Loucy (cell line): ENCODE measurements at regions not wholly inside any gene's neighbourhood (a gene's known extent, or its start where the extent isn't known, plus 50 kb on each side); places are given as distances from the start of the nearest gene placed in this dataset.

Experiments
- H2AFZ ChIP-seq: fragments of 200-600 bp; sonication (generic); 2 replicates; pipeline ENCODE4 v1.6.0; 2016; ENCODE audit warnings: antibody characterized with exemption, mild to moderate bottlenecking, low read length, moderate library complexity
- H3F3A ChIP-seq: fragments of 200-600 bp; 2 replicates; pipeline ENCODE4 v1.6.0; 2016; ENCODE audit warnings: antibody characterized with exemption, low read depth, mild to moderate bottlenecking
- H3K27me3 ChIP-seq: fragments of 200-600 bp; sonication (generic); 2 replicates; pipeline ENCODE4 v1.6.1; 2014; ENCODE audit warnings: low read length, mild to moderate bottlenecking; ENCODE audit not compliant: insufficient read depth, poor library complexity, severe bottlenecking
- H3K36me3 ChIP-seq: fragments of 200-600 bp; sonication (generic); 2 replicates; pipeline ENCODE4 v1.6.1; 2016; ENCODE audit warnings: low read length; ENCODE audit not compliant: insufficient read depth
- H3K4me1 ChIP-seq: fragments of 200-600 bp; sonication (generic); 2 replicates; pipeline ENCODE4 v1.5.1; 2014; ENCODE audit warnings: low read length, mild to moderate bottlenecking; ENCODE audit not compliant: insufficient read depth, poor library complexity, severe bottlenecking
- H3K4me2 ChIP-seq: fragments of 200-600 bp; sonication (generic); 2 replicates; pipeline ENCODE4 v1.6.0; 2014; ENCODE audit warnings: antibody characterized with exemption, low read length, low read depth, mild to moderate bottlenecking; ENCODE audit not compliant: poor library complexity, severe bottlenecking
- H3K4me3 ChIP-seq: fragments of 200-600 bp; sonication (generic); 2 replicates; pipeline ENCODE4 v1.5.1; 2014; ENCODE audit warnings: low read length, mild to moderate bottlenecking, mixed read lengths; ENCODE audit not compliant: poor library complexity, severe bottlenecking
- H3K79me2 ChIP-seq: fragments of 200-600 bp; sonication (generic); 2 replicates; pipeline ENCODE4 v1.6.1; 2014; ENCODE audit warnings: low read length; ENCODE audit not compliant: insufficient read depth
- H3K9ac ChIP-seq: fragments of 200-600 bp; sonication (generic); 2 replicates; pipeline ENCODE4 v1.6.0; 2014; ENCODE audit warnings: mild to moderate bottlenecking, low read depth, low read length, moderate library complexity; ENCODE audit not compliant: poor library complexity, severe bottlenecking
- H3K9me2 ChIP-seq: fragments of 200-600 bp; sonication (generic); replicated peaks from 2 replicates; pipeline ENCODE4 v1.6.1; 2016; ENCODE audit warnings: low read depth, low read length, mixed read lengths
- H3K9me3 ChIP-seq: fragments of 200-600 bp; sonication (generic); 2 replicates; pipeline ENCODE4 v1.6.1; 2014; ENCODE audit warnings: mild to moderate bottlenecking, antibody characterized with exemption, low read length, low read depth; ENCODE audit not compliant: insufficient read depth
- H4K20me1 ChIP-seq: fragments of 200-600 bp; sonication (generic); 2 replicates; pipeline ENCODE4 v1.6.0; 2014; ENCODE audit warnings: antibody characterized with exemption, low read length, mild to moderate bottlenecking; ENCODE audit not compliant: insufficient read depth, poor library complexity, severe bottlenecking
- EZH2phosphoT487 ChIP-seq: fragments of 200-600 bp; IDR thresholded peaks from 2 replicates; pipeline ENCODE4 v1.6.1; 2018; ENCODE audit warnings: antibody characterized with exemption, mild to moderate bottlenecking, moderate library complexity, borderline replicate concordance
- TF ChIP-seq, protein P1 (sequence below): fragments of 200-600 bp; sonication (generic); conservative IDR thresholded peaks from 2 replicates; pipeline ENCODE4 v1.5.1; 2014; ENCODE audit warnings: mild to moderate bottlenecking, antibody characterized with exemption, low read length

DNA sequence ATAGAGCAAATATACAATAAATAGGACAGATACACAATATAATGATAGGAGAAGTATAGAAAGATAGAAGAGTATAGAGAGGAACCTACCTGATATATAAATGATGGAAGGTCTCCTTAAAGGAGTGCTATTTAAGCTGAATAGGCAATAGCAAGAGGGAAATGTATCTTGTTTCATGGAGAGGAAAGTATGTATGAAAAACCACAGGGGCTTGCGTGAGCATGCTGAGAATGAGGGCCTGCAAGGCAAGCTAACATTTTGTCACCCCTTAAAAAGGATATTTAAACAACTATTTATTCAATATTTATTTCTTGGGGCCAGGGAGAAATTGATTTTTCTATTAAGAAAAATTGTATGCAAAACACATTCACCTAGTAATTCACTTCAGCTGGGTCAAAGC lies 150.9 kb upstream of the ZRANB2 start:
- Histone ChIP-seq H3K9me2 (no peaks in the 10 kb centered on the region), H3K4me2 (no peak overlapping the region), H3K4me1 (no peaks in the 10 kb centered on the region), H3K79me2 (no peaks in the 10 kb centered on the region), H2AFZ (no peak overlapping the region), H3K9me3 (no peaks in the 10 kb centered on the region), H3K27me3 (no peaks in the 10 kb centered on the region), H4K20me1 (no peaks in the 10 kb centered on the region), H3K9ac (no peak overlapping the region), H3F3A (no peaks in the 10 kb centered on the region), H3K4me3 (no peak overlapping the region), H3K36me3 (no peaks in the 10 kb centered on the region)
- no peak for TF ChIP-seq EZH2phosphoT487
- TF ChIP-seq, protein P1, sequence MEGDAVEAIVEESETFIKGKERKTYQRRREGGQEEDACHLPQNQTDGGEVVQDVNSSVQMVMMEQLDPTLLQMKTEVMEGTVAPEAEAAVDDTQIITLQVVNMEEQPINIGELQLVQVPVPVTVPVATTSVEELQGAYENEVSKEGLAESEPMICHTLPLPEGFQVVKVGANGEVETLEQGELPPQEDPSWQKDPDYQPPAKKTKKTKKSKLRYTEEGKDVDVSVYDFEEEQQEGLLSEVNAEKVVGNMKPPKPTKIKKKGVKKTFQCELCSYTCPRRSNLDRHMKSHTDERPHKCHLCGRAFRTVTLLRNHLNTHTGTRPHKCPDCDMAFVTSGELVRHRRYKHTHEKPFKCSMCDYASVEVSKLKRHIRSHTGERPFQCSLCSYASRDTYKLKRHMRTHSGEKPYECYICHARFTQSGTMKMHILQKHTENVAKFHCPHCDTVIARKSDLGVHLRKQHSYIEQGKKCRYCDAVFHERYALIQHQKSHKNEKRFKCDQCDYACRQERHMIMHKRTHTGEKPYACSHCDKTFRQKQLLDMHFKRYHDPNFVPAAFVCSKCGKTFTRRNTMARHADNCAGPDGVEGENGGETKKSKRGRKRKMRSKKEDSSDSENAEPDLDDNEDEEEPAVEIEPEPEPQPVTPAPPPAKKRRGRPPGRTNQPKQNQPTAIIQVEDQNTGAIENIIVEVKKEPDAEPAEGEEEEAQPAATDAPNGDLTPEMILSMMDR, result no peak

DNA sequence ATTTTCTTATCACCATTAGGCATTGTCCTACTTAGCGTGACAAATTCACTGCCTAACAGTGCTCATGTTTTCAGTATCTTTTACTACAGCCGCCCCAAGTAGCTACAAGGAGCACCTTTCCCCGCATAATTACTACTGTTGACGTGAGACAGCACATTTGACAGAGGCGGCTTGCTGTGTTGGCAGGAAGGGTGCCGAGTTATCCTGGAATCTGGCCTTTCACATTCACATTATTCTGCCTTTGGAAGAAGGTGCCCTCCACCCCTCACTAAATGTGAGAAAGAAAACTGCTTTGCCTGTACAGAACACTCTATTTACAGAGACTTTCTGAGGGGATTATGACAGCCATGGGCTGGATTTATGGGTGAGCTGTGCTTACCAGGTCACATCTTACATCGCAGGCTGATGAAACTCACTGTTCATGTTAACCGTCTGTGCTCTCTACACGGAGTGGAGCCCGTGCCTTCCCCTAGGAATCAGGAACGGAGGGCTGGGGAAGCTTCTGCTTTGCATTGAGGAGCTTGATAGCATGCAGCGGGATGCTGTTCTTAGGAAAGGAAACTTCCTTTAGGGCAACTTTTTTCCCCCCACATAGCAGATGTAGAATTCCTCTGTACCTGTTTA lies 148.0 kb upstream of the ZRANB2 start:
- no peaks in the 10 kb centered on the region for H3K36me3 ChIP-seq
- no peaks in the 10 kb centered on the region for H3K4me1 ChIP-seq
- H3K27me3 ChIP-seq, result no peaks in the 10 kb centered on the region
- H3K9me2 ChIP-seq, result no peaks in the 10 kb centered on the region
- no peak overlapping the region for H2AFZ ChIP-seq
- TF ChIP-seq, protein P1, result no peak
- TF ChIP-seq EZH2phosphoT487, result no peak
- H3K79me2 ChIP-seq, result no peaks in the 10 kb centered on the region
- no peak overlapping the region for H3K4me2 ChIP-seq
- no peaks in the 10 kb centered on the region for H3K9me3 ChIP-seq
- no peak overlapping the region for H3K4me3 ChIP-seq
- H4K20me1 ChIP-seq, result no peaks in the 10 kb centered on the region
- no peak overlapping the region for H3K9ac ChIP-seq
- H3F3A ChIP-seq, result no peaks in the 10 kb centered on the region

DNA sequence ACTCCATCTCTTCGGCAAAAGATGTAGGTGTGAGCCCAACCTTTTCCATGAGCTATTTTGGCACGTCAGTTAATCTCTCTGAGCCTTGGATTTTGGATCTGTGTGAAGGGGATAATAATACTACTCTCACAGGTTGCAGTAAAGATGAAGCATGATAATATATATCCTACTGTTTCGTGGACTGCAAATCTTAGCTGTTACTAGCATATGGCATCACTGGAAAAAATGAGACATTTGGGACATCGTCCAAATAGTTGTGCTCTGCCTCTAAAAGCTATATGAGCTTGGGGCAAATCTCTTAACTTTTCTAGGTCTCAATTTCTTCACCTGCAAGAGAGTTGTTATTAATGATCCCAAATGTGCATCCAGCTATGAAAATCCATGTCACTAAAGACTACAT lies 147.4 kb upstream of the ZRANB2 start:
- H4K20me1 ChIP-seq, result no peaks in the 10 kb centered on the region
- H3K4me2 ChIP-seq, result no peak overlapping the region
- H3K9ac ChIP-seq, result no peak overlapping the region
- no peaks in the 10 kb centered on the region for H3K36me3 ChIP-seq
- H3F3A ChIP-seq, result no peaks in the 10 kb centered on the region
- H3K9me2 ChIP-seq, result no peaks in the 10 kb centered on the region
- H3K9me3 ChIP-seq, result no peaks in the 10 kb centered on the region
- H3K4me1 ChIP-seq, result no peaks in the 10 kb centered on the region
- TF ChIP-seq, protein P1, result no peak
- no peaks in the 10 kb centered on the region for H3K79me2 ChIP-seq
- no peak overlapping the region for H3K4me3 ChIP-seq
- H3K27me3 ChIP-seq, result no peaks in the 10 kb centered on the region
- no peak overlapping the region for H2AFZ ChIP-seq
